HEK293T (cell line): ENCODE measurements at regions not wholly inside any gene's neighbourhood (a gene's known extent, or its start where the extent isn't known, plus 50 kb on each side); places are given as distances from the start of the nearest gene placed in this dataset.

Experiments used
- ELF4 ChIP-seq: fragments of 450-650 bp; IDR thresholded peaks from 2 replicates; pipeline ENCODE4 v1.6.1; 2017; ENCODE audit warnings: antibody characterized with exemption
- FOXA1 ChIP-seq: fragments of 450-650 bp; IDR thresholded peaks from 2 replicates; pipeline ENCODE4 v1.6.1; 2016; ENCODE audit warnings: mild to moderate bottlenecking
- FOXK2 ChIP-seq: fragments of 450-650 bp; IDR thresholded peaks from 2 replicates; pipeline ENCODE4 v1.6.1; 2016; ENCODE audit warnings: mild to moderate bottlenecking
- FOXM1 ChIP-seq: fragments of 450-650 bp; IDR thresholded peaks from 2 replicates; pipeline ENCODE4 v1.6.1; 2017; ENCODE audit warnings: mild to moderate bottlenecking, borderline replicate concordance
- HDGF ChIP-seq: fragments of 450-650 bp; IDR thresholded peaks from 2 replicates; pipeline ENCODE4 v1.6.1; 2017; ENCODE audit warnings: antibody characterized with exemption, borderline replicate concordance
- NFRKB ChIP-seq: fragments of 450-650 bp; IDR thresholded peaks from 2 replicates; pipeline ENCODE4 v1.6.1; 2016; ENCODE audit warnings: mild to moderate bottlenecking, moderate library complexity
- SP1 ChIP-seq: fragments of 450-650 bp; IDR thresholded peaks from 2 replicates; pipeline ENCODE4 v1.6.1; 2017
- TARDBP ChIP-seq: fragments of 450-650 bp; IDR thresholded peaks from 2 replicates; pipeline ENCODE4 v1.6.1; 2016
- ZNF384 ChIP-seq: fragments of 450-650 bp; IDR thresholded peaks from 2 replicates; pipeline ENCODE4 v1.6.1; 2016
- TF ChIP-seq, protein P1 (sequence below): fragments of 450-650 bp; IDR thresholded peaks from 2 replicates; pipeline ENCODE4 v1.6.1; 2016

DNA sequence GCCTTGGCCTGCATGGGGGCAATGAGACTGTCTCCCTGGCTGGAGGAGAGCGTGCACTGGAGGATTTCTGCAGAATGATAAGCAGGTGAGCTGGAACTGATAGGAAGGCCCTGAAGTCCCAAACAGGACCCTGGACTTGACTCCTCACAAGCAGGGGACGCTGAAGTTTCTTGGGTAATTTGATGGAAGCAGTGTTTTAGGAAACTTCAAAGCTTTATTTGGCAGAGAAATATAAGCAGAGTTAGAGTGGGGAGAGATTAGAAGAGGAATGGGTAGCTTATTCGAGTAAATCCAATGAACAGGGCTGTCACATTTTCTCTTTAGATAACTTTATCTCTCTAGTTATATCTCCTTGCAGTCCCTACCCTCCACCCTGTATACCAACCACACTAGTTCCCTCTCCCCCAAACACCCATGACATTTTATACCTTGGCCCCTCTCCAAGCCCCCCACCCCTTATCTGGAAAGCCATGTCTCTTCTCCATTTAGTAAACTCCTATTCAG is 73.6 kb upstream of the IGFBP5 start:
- TF ChIP-seq FOXA1 (no peak), ZNF384 (no peak), SP1 (no peak), TARDBP (no peak), ELF4 (no peak), FOXK2 (no peak), HDGF (no peak), NFRKB (no peak), FOXM1 (no peak)
- TF ChIP-seq, protein P1, sequence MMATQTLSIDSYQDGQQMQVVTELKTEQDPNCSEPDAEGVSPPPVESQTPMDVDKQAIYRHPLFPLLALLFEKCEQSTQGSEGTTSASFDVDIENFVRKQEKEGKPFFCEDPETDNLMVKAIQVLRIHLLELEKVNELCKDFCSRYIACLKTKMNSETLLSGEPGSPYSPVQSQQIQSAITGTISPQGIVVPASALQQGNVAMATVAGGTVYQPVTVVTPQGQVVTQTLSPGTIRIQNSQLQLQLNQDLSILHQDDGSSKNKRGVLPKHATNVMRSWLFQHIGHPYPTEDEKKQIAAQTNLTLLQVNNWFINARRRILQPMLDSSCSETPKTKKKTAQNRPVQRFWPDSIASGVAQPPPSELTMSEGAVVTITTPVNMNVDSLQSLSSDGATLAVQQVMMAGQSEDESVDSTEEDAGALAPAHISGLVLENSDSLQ: no peak
